Lung (tissue), 11 donors: ENCODE measurements at regions not wholly inside any gene's neighbourhood (a gene's known extent, or its start where the extent isn't known, plus 50 kb on each side); places are given as distances from the start of the nearest gene placed in this dataset.
"Not testable (repeated sequence)": the region's sequence is repeated elsewhere in the genome, so short reads cannot be mapped to it uniquely, and the experiment has no call there.

Experiments used
- ATAC-seq: fragments of 200-7000 bp; cut with Tn5 transposase; one replicate; pipeline ENCODE4 v1.9.1; 2020; ENCODE audit warnings: moderate number of reproducible peaks; ENCODE audit not compliant: insufficient read depth, low FRiP score
- DNase-seq, 3 donors: peaks; one replicate each; pipeline ENCODE4 v3.0.0-alpha.2; 2013 to 2017
- H3K27ac ChIP-seq, 2 donors: one replicate each; pipeline ENCODE4 v1.5.1; 2013; ENCODE audit warnings: mild to moderate bottlenecking in 2 of 2, moderate library complexity in 2 of 2, control low read depth in 1 of 2, inconsistent platforms in 1 of 2, low read depth in 1 of 2, low read length in 1 of 2
- H3K27me3 ChIP-seq, 3 donors: one replicate each; pipeline ENCODE4 v1.5.1; 2013; ENCODE audit warnings: low read length in 2 of 3; ENCODE audit not compliant: control insufficient read depth in 3 of 3, insufficient read depth in 3 of 3
- H3K36me3 ChIP-seq, 4 donors: one replicate each; pipeline ENCODE4 v1.5.1; 2013; ENCODE audit warnings: low read length in 4 of 4, mild to moderate bottlenecking in 1 of 4, moderate library complexity in 1 of 4; ENCODE audit not compliant: control insufficient read depth in 4 of 4, insufficient read depth in 4 of 4
- H3K4me1 ChIP-seq, 5 donors: one replicate each; pipeline ENCODE4 v1.5.1; 2013; ENCODE audit warnings: low read length in 5 of 5, mild to moderate bottlenecking in 2 of 5, moderate library complexity in 1 of 5; ENCODE audit not compliant: control insufficient read depth in 5 of 5, insufficient read depth in 5 of 5
- H3K4me3 ChIP-seq: one replicate; pipeline ENCODE4 v1.5.1; 2013; ENCODE audit warnings: mild to moderate bottlenecking, control low read depth, moderate library complexity
- H3K9ac ChIP-seq, 2 donors: one replicate each; pipeline ENCODE4 v1.5.1; 2013; ENCODE audit warnings: low read length in 2 of 2, control low read depth in 1 of 2; ENCODE audit not compliant: insufficient read depth in 1 of 2
- H3K9me3 ChIP-seq, 4 donors: one replicate each; pipeline ENCODE4 v1.5.1; 2013; ENCODE audit warnings: low read length in 3 of 4, mild to moderate bottlenecking in 1 of 4, moderate library complexity in 1 of 4; ENCODE audit not compliant: control insufficient read depth in 4 of 4, insufficient read depth in 3 of 4
- CTCF ChIP-seq: IDR thresholded peaks from 2 replicates; pipeline ENCODE4 v1.5.1; 2012; ENCODE audit warnings: mild to moderate bottlenecking; ENCODE audit errors: control extremely low read depth, extremely low read depth
- WGBS, 2 donors: extraction: QIAGEN DNeasy Blood & Tissue Kit; methylation state at CpG; one replicate each; pipeline ENCODE4 v1.1.7; 2013; 5-methylcytosine and 5-hydroxymethylcytosine counted together
- donor health status: control.
- donor health status: control.
- donor health status: Bipolar disorder and iron deficiency.
- donor health status: healthy.
- donor health status: DM: yes; HTN: yes; CAD: no.

- Histone ChIP-seq H3K9ac (no peak overlapping the region), H3K9me3 (peaks cover 0 to 2% (median 0%) of the 10 kb centered on the region in 4 donors), H3K4me1 (no peaks in the 10 kb centered on the region), H3K4me3 (no peak overlapping the region), H3K27ac (no peak overlapping the region), H3K36me3 (no peaks in the 10 kb centered on the region), H3K27me3 (no peaks in the 10 kb centered on the region)
- TF ChIP-seq CTCF, result no peak
- WGBS, 2 donors, result 74 to 86% methylated on average over 3 of the region's 3 CpGs
- DNase-seq, result no peak
- ATAC-seq, result no peak
Observed at GRCh38 chr7:8363407-8364015, 69.9 kb upstream of the NXPH1 start.

GRCh38 chr7:8365499-8366110, 67.8 kb upstream of the NXPH1 start:
- H3K9me3 ChIP-seq, result no peaks in the 10 kb centered on the region
- H3K4me3 ChIP-seq, result no peak overlapping the region
- no peak for TF ChIP-seq CTCF

GRCh38 chr7:8368007-8368406, 65.4 kb upstream of the NXPH1 start:
- not testable (repeated sequence) for H3K36me3 ChIP-seq, H3K9ac ChIP-seq, H3K9me3 ChIP-seq, H3K27me3 ChIP-seq, DNase-seq, H3K4me1 ChIP-seq, ATAC-seq, H3K27ac ChIP-seq, H3K4me3 ChIP-seq
- 64 to 65% methylated on average over 3 of the region's 3 CpGs for WGBS, 2 donors

More at GRCh38 chr7:8365499-8366110, 67.8 kb upstream of the NXPH1 start:
- DNase-seq, result no peak
- H3K36me3 ChIP-seq, result no peaks in the 10 kb centered on the region
- H3K27ac ChIP-seq, result no peak overlapping the region
- no peak for ATAC-seq
- H3K27me3 ChIP-seq, result no peaks in the 10 kb centered on the region
- no peaks in the 10 kb centered on the region for H3K4me1 ChIP-seq
- 69 to 70% methylated on average over 2 of the region's 2 CpGs for WGBS, 2 donors
- H3K9ac ChIP-seq, result no peak overlapping the region

- Histone ChIP-seq H3K9me3 (peaks cover 0 to 4% (median 0%) of the 10 kb centered on the region in 4 donors), H3K4me1 (no peaks in the 10 kb centered on the region), H3K36me3 (no peaks in the 10 kb centered on the region), H3K27ac (no peak overlapping the region), H3K27me3 (no peaks in the 10 kb centered on the region), H3K4me3 (no peak overlapping the region), H3K9ac (no peak overlapping the region)
- no peak for TF ChIP-seq CTCF
- no peak for DNase-seq
- 86 to 89% methylated on average over 2 of the region's 2 CpGs for WGBS, 2 donors
- ATAC-seq, result no peak
Observed at GRCh38 chr7:8371742-8372141, 61.7 kb upstream of the NXPH1 start.
